ENCODE measurements at regions not wholly inside any gene's neighbourhood (a gene's known extent, or its start where the extent isn't known, plus 50 kb on each side); places are given as distances from the start of the nearest gene placed in this dataset.

DNA sequence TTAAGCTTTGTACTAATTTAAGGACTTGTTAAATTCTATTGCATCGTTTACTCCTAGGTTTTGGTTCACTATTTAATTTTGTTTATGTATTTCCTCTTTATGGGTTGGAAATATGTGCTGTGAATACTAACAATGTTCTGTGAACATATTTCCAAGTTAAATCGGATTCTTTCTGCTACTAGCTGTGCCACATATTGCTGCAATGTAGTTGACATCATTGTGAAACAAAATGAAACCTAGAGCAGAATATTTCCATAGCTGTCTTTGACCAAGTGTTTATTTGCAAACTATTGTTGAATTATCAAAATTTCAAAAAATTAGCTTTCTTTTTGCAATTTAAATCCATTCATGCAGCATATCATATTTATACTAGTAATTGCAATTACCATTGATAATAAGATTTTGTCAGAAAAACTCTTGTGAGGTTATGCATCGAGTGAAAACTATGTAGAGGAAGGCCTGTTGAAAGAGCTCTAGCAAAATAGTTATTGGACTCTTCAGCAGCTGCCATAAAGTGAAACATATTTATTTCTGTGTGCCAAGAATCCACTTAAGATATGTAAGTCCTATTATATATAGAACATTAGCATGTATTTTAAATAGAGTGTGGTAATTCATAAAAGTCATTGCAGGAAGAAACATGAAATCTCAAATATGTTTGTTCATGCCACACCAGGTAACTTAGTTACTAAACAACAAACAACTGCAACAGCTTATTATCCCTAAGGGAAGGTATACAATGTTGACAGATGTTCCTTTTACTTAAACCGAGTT is 575.1 kb downstream of the SLITRK6 start:
- H3K27me3 Mint-ChIP-seq, result no peaks in the 10 kb centered on the region
- ChIA-PET CTCF (no interaction called here), POLR2A (no interaction called here)
- H3K36me3 Mint-ChIP-seq (ENCODE audit: low read depth), result no peaks in the 10 kb centered on the region
- TF ChIP-seq, protein P1, sequence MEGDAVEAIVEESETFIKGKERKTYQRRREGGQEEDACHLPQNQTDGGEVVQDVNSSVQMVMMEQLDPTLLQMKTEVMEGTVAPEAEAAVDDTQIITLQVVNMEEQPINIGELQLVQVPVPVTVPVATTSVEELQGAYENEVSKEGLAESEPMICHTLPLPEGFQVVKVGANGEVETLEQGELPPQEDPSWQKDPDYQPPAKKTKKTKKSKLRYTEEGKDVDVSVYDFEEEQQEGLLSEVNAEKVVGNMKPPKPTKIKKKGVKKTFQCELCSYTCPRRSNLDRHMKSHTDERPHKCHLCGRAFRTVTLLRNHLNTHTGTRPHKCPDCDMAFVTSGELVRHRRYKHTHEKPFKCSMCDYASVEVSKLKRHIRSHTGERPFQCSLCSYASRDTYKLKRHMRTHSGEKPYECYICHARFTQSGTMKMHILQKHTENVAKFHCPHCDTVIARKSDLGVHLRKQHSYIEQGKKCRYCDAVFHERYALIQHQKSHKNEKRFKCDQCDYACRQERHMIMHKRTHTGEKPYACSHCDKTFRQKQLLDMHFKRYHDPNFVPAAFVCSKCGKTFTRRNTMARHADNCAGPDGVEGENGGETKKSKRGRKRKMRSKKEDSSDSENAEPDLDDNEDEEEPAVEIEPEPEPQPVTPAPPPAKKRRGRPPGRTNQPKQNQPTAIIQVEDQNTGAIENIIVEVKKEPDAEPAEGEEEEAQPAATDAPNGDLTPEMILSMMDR (IDR thresholded peaks at IDR 0.05), result no peak
- H3K4me3 Mint-ChIP-seq, result no peak overlapping the region
- intact Hi-C loops (cut with micrococcal nuclease), result no loop called here
- no peak overlapping the region for H3K27ac Mint-ChIP-seq
- no peak for ATAC-seq (ENCODE audit: low read depth)
- H3K9me3 Mint-ChIP-seq, result peaks cover 13% of the 10 kb centered on the region
- DNase-seq, result no peak
- H3K4me1 Mint-ChIP-seq, result no peaks in the 10 kb centered on the region

DNA sequence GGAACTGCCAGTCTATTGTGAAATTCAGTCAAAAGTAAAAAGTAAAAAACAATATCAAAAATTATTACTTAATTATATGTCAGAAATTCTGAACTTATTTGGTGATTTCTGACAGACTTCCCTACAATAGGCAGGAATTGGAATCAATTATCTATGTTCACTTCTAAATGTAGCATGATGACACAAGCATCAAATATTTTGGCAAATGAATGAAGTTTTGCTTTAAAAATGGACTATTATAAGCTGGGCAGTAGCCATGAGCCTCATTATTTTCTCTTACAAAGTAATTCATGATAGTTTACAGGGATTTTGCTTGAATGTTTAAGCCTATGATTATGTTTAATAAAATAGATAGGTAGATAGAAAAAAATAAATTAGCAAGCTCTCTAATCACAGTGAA is 582.6 kb downstream of the SLITRK6 start:
- no peak for ATAC-seq (ENCODE audit: low read depth)
- Mint-ChIP-seq H3K4me1 (no peaks in the 10 kb centered on the region), H3K9me3 (peaks cover 11% of the 10 kb centered on the region), H3K27ac (no peak overlapping the region), H3K4me3 (no peak overlapping the region), H3K36me3 (ENCODE audit: low read depth) (no peaks in the 10 kb centered on the region), H3K27me3 (no peaks in the 10 kb centered on the region)
- ChIA-PET CTCF (no interaction called here), POLR2A (no interaction called here)
- TF ChIP-seq, protein P1 (IDR thresholded peaks at IDR 0.05), result no peak
- intact Hi-C loops (cut with micrococcal nuclease), result no loop called here
- DNase-seq, result no peak

DNA sequence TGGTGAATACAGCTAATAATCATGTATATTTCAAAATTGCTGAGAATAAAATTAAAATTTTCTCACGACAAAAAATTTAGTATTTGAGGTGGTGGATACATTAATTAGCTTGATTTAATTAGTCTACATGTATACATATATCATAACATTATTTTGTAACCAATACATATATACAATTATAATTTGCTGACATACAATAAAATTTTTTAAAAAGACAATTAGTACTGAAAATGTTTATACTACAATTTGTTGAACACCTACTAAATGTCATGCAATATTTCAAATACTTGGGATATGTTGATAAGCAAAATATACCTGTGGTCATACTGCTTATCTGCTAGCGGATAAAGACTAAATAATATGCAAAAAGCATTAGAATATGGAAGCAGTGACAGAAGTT is 586.5 kb downstream of the SLITRK6 start:
- intact Hi-C loops (cut with micrococcal nuclease), result no loop called here
- no peak overlapping the region for H3K27ac Mint-ChIP-seq
- H3K36me3 Mint-ChIP-seq (ENCODE audit: low read depth), result no peaks in the 10 kb centered on the region
- no peaks in the 10 kb centered on the region for H3K27me3 Mint-ChIP-seq
- DNase-seq, result no peak
- TF ChIP-seq, protein P1 (IDR thresholded peaks at IDR 0.05), result no peak
- no peak overlapping the region for H3K4me3 Mint-ChIP-seq
- ChIA-PET POLR2A (no interaction called here), CTCF (no interaction called here)
- no peaks in the 10 kb centered on the region for H3K4me1 Mint-ChIP-seq
- no peak for ATAC-seq (ENCODE audit: low read depth)
- H3K9me3 Mint-ChIP-seq, result peaks cover 10% of the 10 kb centered on the region

DNA sequence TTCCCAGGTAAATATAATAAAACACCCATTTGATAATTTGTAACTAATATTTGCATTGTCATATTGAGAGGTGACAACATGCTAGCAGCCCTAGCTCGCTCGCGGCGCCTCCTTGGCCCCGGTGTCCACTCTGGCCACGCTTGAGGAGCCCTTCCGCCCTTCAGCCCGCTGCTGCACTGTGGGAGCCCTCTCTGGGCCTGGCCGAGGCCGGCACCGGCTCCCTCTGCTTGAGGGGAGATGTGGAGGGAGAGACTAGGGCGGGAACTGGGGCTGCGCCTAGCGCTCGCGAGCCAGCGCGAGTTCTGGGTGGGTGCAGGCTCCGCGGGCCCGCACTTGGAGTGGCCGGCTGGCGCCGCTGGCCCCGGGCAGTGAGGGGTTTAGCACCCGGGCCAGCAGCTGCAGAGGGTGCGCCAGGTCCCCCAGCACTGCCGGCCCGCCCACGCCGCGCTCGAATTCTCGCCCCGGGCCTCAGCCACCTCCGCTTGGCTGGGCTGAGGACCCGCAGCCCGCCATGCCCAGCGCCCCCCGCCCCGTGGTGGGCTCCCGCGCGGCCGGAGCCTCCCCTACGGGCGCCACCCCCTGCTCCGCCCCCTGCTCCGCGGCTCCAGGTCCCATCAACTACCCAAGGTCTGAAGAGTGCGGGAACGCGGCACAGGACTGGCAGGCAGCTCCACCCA is 594.4 kb downstream of the SLITRK6 start:
- no peaks in the 10 kb centered on the region for H3K27me3 Mint-ChIP-seq
- H3K4me1 Mint-ChIP-seq, result no peaks in the 10 kb centered on the region
- intact Hi-C loops (cut with micrococcal nuclease), result no loop called here
- no peaks in the 10 kb centered on the region for H3K36me3 Mint-ChIP-seq (ENCODE audit: low read depth)
- POLR2A ChIA-PET, result no interaction called here
- peaks cover 18% of the 10 kb centered on the region for H3K9me3 Mint-ChIP-seq
- H3K27ac Mint-ChIP-seq, result no peak overlapping the region
- CTCF ChIA-PET, result no interaction called here
- H3K4me3 Mint-ChIP-seq, result no peak overlapping the region
- ATAC-seq (ENCODE audit: low read depth), result no peak
- no peak for DNase-seq
- TF ChIP-seq, protein P1 (IDR thresholded peaks at IDR 0.05), result no peak

DNA sequence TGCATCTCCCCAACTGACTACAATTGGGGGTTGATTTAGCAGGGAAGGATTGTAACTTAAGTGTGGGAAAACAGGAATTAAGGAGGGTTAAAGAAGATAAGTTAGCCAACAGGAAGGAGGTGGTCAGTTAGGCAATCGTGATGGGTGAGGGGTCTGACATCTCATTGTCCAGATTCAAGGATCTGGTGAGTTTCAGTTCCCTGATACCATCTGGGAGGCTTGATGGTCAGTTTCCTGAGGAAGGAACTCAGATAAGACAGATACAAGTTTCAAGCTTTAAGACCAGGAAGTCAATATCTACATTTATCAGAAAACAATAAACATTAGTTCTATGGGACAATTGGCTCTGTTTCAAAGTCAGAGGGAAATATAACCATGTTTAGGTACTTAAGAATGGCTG is 601.8 kb downstream of the SLITRK6 start:
- ChIA-PET POLR2A (no interaction called here), CTCF (no interaction called here)
- no peak for DNase-seq
- H3K4me3 Mint-ChIP-seq, result no peak overlapping the region
- H3K4me1 Mint-ChIP-seq, result no peaks in the 10 kb centered on the region
- intact Hi-C loops (cut with micrococcal nuclease), result no loop called here
- peaks cover 14% of the 10 kb centered on the region for H3K9me3 Mint-ChIP-seq
- TF ChIP-seq, protein P1 (IDR thresholded peaks at IDR 0.05), result no peak
- ATAC-seq (ENCODE audit: low read depth), result no peak
- no peaks in the 10 kb centered on the region for H3K36me3 Mint-ChIP-seq (ENCODE audit: low read depth)
- no peak overlapping the region for H3K27ac Mint-ChIP-seq
- no peaks in the 10 kb centered on the region for H3K27me3 Mint-ChIP-seq

Measured in activated B cell treated with CpG ODN at 0.5 μM for 24 hours (primary cell).